Mesendoderm (in vitro differentiated cells): ENCODE measurements at regions not wholly inside any gene's neighbourhood (a gene's known extent, or its start where the extent isn't known, plus 50 kb on each side); places are given as distances from the start of the nearest gene placed in this dataset.

Source experiments
- DNase-seq: peaks from one replicate; pipeline ENCODE4 v3.0.0; 2013
- H2AK5ac ChIP-seq: 2 replicates; pipeline ENCODE4 v1.6.1; 2013; ENCODE audit warnings: low read length, inconsistent platforms
- H2BK120ac ChIP-seq: 2 replicates; pipeline ENCODE4 v1.6.1; 2013; ENCODE audit warnings: low read depth, mild to moderate bottlenecking, low read length, moderate library complexity, mixed read lengths
- H2BK15ac ChIP-seq: replicated peaks from 2 replicates; pipeline ENCODE4 v1.6.1; 2013; ENCODE audit warnings: low read depth, mild to moderate bottlenecking, moderate library complexity
- H2BK5ac ChIP-seq: 2 replicates; pipeline ENCODE4 v1.6.1; 2013; ENCODE audit warnings: low read length, inconsistent platforms
- H3K18ac ChIP-seq: 2 replicates; pipeline ENCODE4 v1.6.1; 2013; ENCODE audit warnings: mild to moderate bottlenecking, low read length, mixed read lengths
- H3K23ac ChIP-seq: one replicate; pipeline ENCODE4 v1.6.1; 2013; ENCODE audit warnings: low read length
- H3K27ac ChIP-seq: 2 replicates; pipeline ENCODE4 v1.5.1; 2013; ENCODE audit warnings: low read depth, mild to moderate bottlenecking, inconsistent platforms, low read length, moderate library complexity
- H3K27me3 ChIP-seq: 2 replicates; pipeline ENCODE4 v1.6.1; 2013; ENCODE audit warnings: low read length, control low read depth, mild to moderate bottlenecking, inconsistent platforms; ENCODE audit not compliant: insufficient read depth, poor library complexity
- H3K36me3 ChIP-seq: 2 replicates; pipeline ENCODE4 v1.6.1; 2013; ENCODE audit warnings: low read length, inconsistent platforms; ENCODE audit not compliant: control insufficient read depth, insufficient read depth
- H3K4ac ChIP-seq: one replicate; pipeline ENCODE4 v1.6.1; 2013; ENCODE audit warnings: low read depth, mild to moderate bottlenecking, low read length, moderate library complexity
- H3K4me1 ChIP-seq: 2 replicates; pipeline ENCODE4 v1.6.1; 2013; ENCODE audit warnings: low read depth, low read length, inconsistent platforms; ENCODE audit not compliant: control insufficient read depth
- H3K4me2 ChIP-seq: 2 replicates; pipeline ENCODE4 v1.6.1; 2013; ENCODE audit warnings: low read length
- H3K4me3 ChIP-seq: 2 replicates; pipeline ENCODE4 v1.5.1; 2013; ENCODE audit warnings: mild to moderate bottlenecking, low read length
- H3K56ac ChIP-seq: one replicate; pipeline ENCODE4 v1.6.1; 2013; ENCODE audit warnings: low read length
- H3K79me1 ChIP-seq: 2 replicates; pipeline ENCODE4 v1.6.1; 2013; ENCODE audit warnings: low read length, inconsistent platforms
- H3K79me2 ChIP-seq: 2 replicates; pipeline ENCODE4 v1.6.1; 2013; ENCODE audit warnings: mild to moderate bottlenecking, low read length; ENCODE audit not compliant: control insufficient read depth, insufficient read depth
- H3K9ac ChIP-seq: 2 replicates; pipeline ENCODE4 v1.6.1; 2013; ENCODE audit warnings: low read length, inconsistent platforms
- H4K5ac ChIP-seq: one replicate; pipeline ENCODE4 v1.6.1; 2013; ENCODE audit warnings: low read length
- H4K8ac ChIP-seq: one replicate; pipeline ENCODE4 v1.6.1; 2013; ENCODE audit warnings: low read depth, mild to moderate bottlenecking, control low read depth, low read length, moderate library complexity
- WGBS: extraction: QIAGEN DNeasy Blood & Tissue Kit; methylation state at CpG from one replicate; pipeline ENCODE4 v1.1.7; 2013; ENCODE audit warnings: low lambda C conversion rate, missing lambda C conversion rate; ENCODE audit not compliant: insufficient coverage; ENCODE audit errors: extremely low coverage; 5-methylcytosine and 5-hydroxymethylcytosine counted together

GRCh38 chr1:218165701-218166114, 119.4 kb upstream of the RRP15 start:
- H2BK15ac ChIP-seq = no peak overlapping the region
- H4K5ac ChIP-seq = no peak overlapping the region
- H3K56ac ChIP-seq = no peak overlapping the region
- DNase-seq = no peak
- no peak overlapping the region for H2BK5ac ChIP-seq
- H2AK5ac ChIP-seq = no peak overlapping the region
- no peak overlapping the region for H2BK120ac ChIP-seq
- H3K4me1 ChIP-seq = no peaks in the 10 kb centered on the region
- peak overlapping the region; percentile 88 for H3K4me2 ChIP-seq
- no peak overlapping the region for H3K9ac ChIP-seq
- no peaks in the 10 kb centered on the region for H3K36me3 ChIP-seq
- H3K4me3 ChIP-seq = no peak overlapping the region
- no peaks in the 10 kb centered on the region for H3K27me3 ChIP-seq
- no peak overlapping the region for H4K8ac ChIP-seq
- no peak overlapping the region for H3K27ac ChIP-seq
- H3K23ac ChIP-seq = no peak overlapping the region
- no CpG with 5 or more reads among the region's 10 CpGs for WGBS
- no peak overlapping the region for H3K4ac ChIP-seq
- H3K79me2 ChIP-seq = no peaks in the 10 kb centered on the region
- H3K18ac ChIP-seq = no peak overlapping the region
- H3K79me1 ChIP-seq = no peaks in the 10 kb centered on the region

- Histone ChIP-seq H3K9ac (no peak overlapping the region), H2BK5ac (no peak overlapping the region), H2AK5ac (no peak overlapping the region), H2BK120ac (no peak overlapping the region), H3K27ac (no peak overlapping the region), H3K36me3 (no peaks in the 10 kb centered on the region), H3K79me1 (no peaks in the 10 kb centered on the region), H2BK15ac (no peak overlapping the region), H3K79me2 (no peaks in the 10 kb centered on the region), H3K4me3 (no peak overlapping the region), H3K56ac (no peak overlapping the region), H3K18ac (no peak overlapping the region), H4K8ac (no peak overlapping the region), H3K4me2 (no peak overlapping the region), H3K4ac (no peak overlapping the region), H3K23ac (no peak overlapping the region), H3K4me1 (no peaks in the 10 kb centered on the region), H3K27me3 (no peaks in the 10 kb centered on the region), H4K5ac (no peak overlapping the region)
- DNase-seq = no peak
- WGBS = no CpG with 5 or more reads among the region's 8 CpGs
Measured at GRCh38 chr1:218166268-218166945, 118.7 kb upstream of the RRP15 start.

GRCh38 chr1:218171302-218171893, 113.7 kb upstream of the RRP15 start:
- Histone ChIP-seq H3K23ac (no peak overlapping the region), H3K36me3 (no peaks in the 10 kb centered on the region), H3K79me1 (no peaks in the 10 kb centered on the region), H3K9ac (no peak overlapping the region), H3K4me3 (no peak overlapping the region), H4K5ac (no peak overlapping the region), H2BK5ac (no peak overlapping the region), H3K4me1 (no peaks in the 10 kb centered on the region), H3K79me2 (no peaks in the 10 kb centered on the region), H2AK5ac (no peak overlapping the region), H4K8ac (no peak overlapping the region), H3K4ac (no peak overlapping the region), H3K4me2 (no peak overlapping the region), H2BK120ac (no peak overlapping the region), H3K18ac (no peak overlapping the region), H2BK15ac (no peak overlapping the region), H3K56ac (no peak overlapping the region), H3K27me3 (no peaks in the 10 kb centered on the region), H3K27ac (no peak overlapping the region)
- DNase-seq = peak; percentile 26
- WGBS = no CpG with 5 or more reads among the region's 4 CpGs

- H4K8ac ChIP-seq = no peak overlapping the region
- H3K79me2 ChIP-seq = no peaks in the 10 kb centered on the region
- H3K18ac ChIP-seq = no peak overlapping the region
- no peak overlapping the region for H3K4me2 ChIP-seq
- no peaks in the 10 kb centered on the region for H3K4me1 ChIP-seq
- H4K5ac ChIP-seq = no peak overlapping the region
- no peaks in the 10 kb centered on the region for H3K27me3 ChIP-seq
- DNase-seq = no peak
- H3K79me1 ChIP-seq = no peaks in the 10 kb centered on the region
- H2BK120ac ChIP-seq = no peak overlapping the region
- H3K9ac ChIP-seq = no peak overlapping the region
- H3K23ac ChIP-seq = no peak overlapping the region
- WGBS = no CpG with 5 or more reads among the region's 2 CpGs
- no peak overlapping the region for H2BK5ac ChIP-seq
- H3K36me3 ChIP-seq = no peaks in the 10 kb centered on the region
- H3K4me3 ChIP-seq = no peak overlapping the region
- H2AK5ac ChIP-seq = no peak overlapping the region
- H3K27ac ChIP-seq = no peak overlapping the region
- H3K56ac ChIP-seq = no peak overlapping the region
- H2BK15ac ChIP-seq = no peak overlapping the region
- H3K4ac ChIP-seq = no peak overlapping the region
Measured at GRCh38 chr1:218182455-218182854, 102.6 kb upstream of the RRP15 start.

- H3K4me1 ChIP-seq = no peaks in the 10 kb centered on the region
- no peak overlapping the region for H3K4me2 ChIP-seq
- H3K27me3 ChIP-seq = no peaks in the 10 kb centered on the region
- no peak overlapping the region for H3K4ac ChIP-seq
- no peak overlapping the region for H3K27ac ChIP-seq
- no peaks in the 10 kb centered on the region for H3K79me2 ChIP-seq
- no peak overlapping the region for H3K23ac ChIP-seq
- H3K56ac ChIP-seq = no peak overlapping the region
- no peaks in the 10 kb centered on the region for H3K79me1 ChIP-seq
- no peak overlapping the region for H4K5ac ChIP-seq
- WGBS = no CpG with 5 or more reads among the region's 3 CpGs
- H2BK120ac ChIP-seq = no peak overlapping the region
- no peak for DNase-seq
- H4K8ac ChIP-seq = no peak overlapping the region
- H2AK5ac ChIP-seq = no peak overlapping the region
- no peaks in the 10 kb centered on the region for H3K36me3 ChIP-seq
- no peak overlapping the region for H3K9ac ChIP-seq
- H2BK5ac ChIP-seq = no peak overlapping the region
- H3K18ac ChIP-seq = no peak overlapping the region
- H2BK15ac ChIP-seq = no peak overlapping the region
- no peak overlapping the region for H3K4me3 ChIP-seq
Measured at GRCh38 chr1:218200979-218201378, 84.1 kb upstream of the RRP15 start.

- Histone ChIP-seq H3K79me2 (no peaks in the 10 kb centered on the region), H3K9ac (no peak overlapping the region), H2AK5ac (no peak overlapping the region), H2BK120ac (no peak overlapping the region), H3K36me3 (no peaks in the 10 kb centered on the region), H2BK15ac (no peak overlapping the region), H3K79me1 (no peaks in the 10 kb centered on the region), H3K27me3 (no peaks in the 10 kb centered on the region), H3K4me1 (no peaks in the 10 kb centered on the region), H3K23ac (no peak overlapping the region), H4K5ac (no peak overlapping the region), H3K56ac (no peak overlapping the region), H3K18ac (no peak overlapping the region), H4K8ac (no peak overlapping the region), H3K4ac (no peak overlapping the region), H3K4me2 (no peak overlapping the region), H2BK5ac (no peak overlapping the region), H3K4me3 (no peak overlapping the region), H3K27ac (no peak overlapping the region)
- WGBS = no CpG with 5 or more reads among the region's 1 CpG
- DNase-seq = no peak
Measured at GRCh38 chr1:218201601-218202000, 83.5 kb upstream of the RRP15 start.
